Fibroblast of lung (primary cell): ENCODE measurements at regions not wholly inside any gene's neighbourhood (a gene's known extent, or its start where the extent isn't known, plus 50 kb on each side); places are given as distances from the start of the nearest gene placed in this dataset.
A peak's percentile ranks its signal among the peaks of the same experiment; 100 is the strongest.

Experiments
- DNase-seq, 2 donors: peaks; one replicate each; pipeline versions ENCODE4 v3.0.0 to v3.0.0-alpha.2; 2010; ENCODE audit warnings: low read depth in 2 of 2
- H2AFZ ChIP-seq: 2 replicates; pipeline ENCODE4 v1.5.1; 2012; ENCODE audit warnings: low read length, control low read depth, inconsistent platforms
- H3K27ac ChIP-seq: 2 replicates; pipeline ENCODE4 v1.5.1; 2011; ENCODE audit warnings: low read length, control low read depth; ENCODE audit not compliant: insufficient read depth
- H3K27me3 ChIP-seq: 2 replicates; pipeline ENCODE4 v1.5.1; 2011; ENCODE audit warnings: mild to moderate bottlenecking, low read length; ENCODE audit not compliant: control insufficient read depth, insufficient read depth
- H3K36me3 ChIP-seq: 2 replicates; pipeline ENCODE4 v1.5.1; 2011; ENCODE audit warnings: low read length; ENCODE audit not compliant: control insufficient read depth, insufficient read depth
- H3K4me1 ChIP-seq: 2 replicates; pipeline ENCODE4 v1.5.1; 2011; ENCODE audit warnings: low read length; ENCODE audit not compliant: control insufficient read depth, insufficient read depth; ENCODE audit errors: extremely low read depth
- H3K4me2 ChIP-seq: 2 replicates; pipeline ENCODE4 v1.5.1; 2011; ENCODE audit warnings: low read length, control low read depth; ENCODE audit not compliant: insufficient read depth; ENCODE audit errors: extremely low read depth
- H3K4me3 ChIP-seq, 4 experiments: fragments of 200-600 bp in 1 of 4; sonication (generic) in 1 of 4; replicated peaks in 1 of 4; 2 replicates each; pipeline ENCODE4 v1.5.1; 2011 to 2016; ENCODE audit warnings: low read length in 4 of 4, low read depth in 3 of 4, mild to moderate bottlenecking in 3 of 4, control low read depth in 2 of 4, inconsistent platforms in 1 of 4, mixed read lengths in 1 of 4; ENCODE audit not compliant: insufficient read depth in 1 of 4; ENCODE audit errors: control extremely low read depth in 1 of 4
- H3K79me2 ChIP-seq: 2 replicates; pipeline ENCODE4 v1.5.1; 2012; ENCODE audit warnings: mild to moderate bottlenecking, low read length, inconsistent platforms; ENCODE audit not compliant: control insufficient read depth, insufficient read depth
- H3K9ac ChIP-seq: 2 replicates; pipeline ENCODE4 v1.5.1; 2011; ENCODE audit warnings: mild to moderate bottlenecking, low read length, control low read depth; ENCODE audit not compliant: insufficient read depth
- H3K9me3 ChIP-seq: 2 replicates; pipeline ENCODE4 v1.5.1; 2012; ENCODE audit warnings: low read depth, low read length; ENCODE audit not compliant: control insufficient read depth, insufficient read depth
- H4K20me1 ChIP-seq: 2 replicates; pipeline ENCODE4 v1.5.1; 2011; ENCODE audit warnings: low read length; ENCODE audit not compliant: control insufficient read depth, insufficient read depth; ENCODE audit errors: extremely low read depth
- CTCF ChIP-seq, 2 donors: IDR thresholded peaks in 1 of 2; conservative IDR thresholded peaks in 1 of 2; 1 replicate in 1 of 2; 2 replicates in 1 of 2; pipeline ENCODE4 v1.5.1; 2011 to 2012; ENCODE audit warnings: low read length in 2 of 2, control low read depth in 1 of 2, inconsistent platforms in 1 of 2, low read depth in 1 of 2, mild to moderate bottlenecking in 1 of 2
- EZH2 ChIP-seq: IDR thresholded peaks from 2 replicates; pipeline ENCODE4 v1.5.1; 2012; ENCODE audit warnings: low read length, control low read depth, mild to moderate bottlenecking; ENCODE audit errors: missing control alignments

- Histone ChIP-seq H3K27ac (no peak overlapping the region), H3K27me3 (no peaks in the 10 kb centered on the region), H3K9me3 (no peaks in the 10 kb centered on the region), H3K9ac (no peak overlapping the region), H3K79me2 (no peaks in the 10 kb centered on the region), H2AFZ (no peak overlapping the region), H4K20me1 (no peaks in the 10 kb centered on the region), H3K4me2 (no peak overlapping the region), H3K4me1 (no peaks in the 10 kb centered on the region), H3K4me3 (no peak overlapping the region), H3K36me3 (no peaks in the 10 kb centered on the region)
- no peak for DNase-seq
- TF ChIP-seq CTCF (conservative IDR thresholded peaks at IDR 0.05 in 1 of 2, IDR thresholded peaks at IDR 0.05 in 1 of 2; ENCODE audit: low read depth in 1 of 2, low read length in 2 of 2), result no peak
- no peak for TF ChIP-seq EZH2
These were observed 51.9 kb downstream of the CEBPB start for GRCh38 chr20:50242548-50242862.

GRCh38 chr20:50242863-50243609 lies 52.4 kb downstream of the CEBPB start:
- Histone ChIP-seq H3K4me1 (no peaks in the 10 kb centered on the region), H3K9ac (no peak overlapping the region), H3K27ac (no peak overlapping the region), H2AFZ (no peak overlapping the region), H4K20me1 (no peaks in the 10 kb centered on the region), H3K27me3 (no peaks in the 10 kb centered on the region), H3K36me3 (no peaks in the 10 kb centered on the region), H3K9me3 (no peaks in the 10 kb centered on the region), H3K4me3 (no peak overlapping the region), H3K4me2 (no peak overlapping the region), H3K79me2 (no peaks in the 10 kb centered on the region)
- TF ChIP-seq EZH2, result no peak
- no peak for TF ChIP-seq CTCF (conservative IDR thresholded peaks at IDR 0.05 in 1 of 2, IDR thresholded peaks at IDR 0.05 in 1 of 2; ENCODE audit: low read depth in 1 of 2, low read length in 2 of 2)
- DNase-seq, result peak in 1 of 2 donors; percentile 80

- Histone ChIP-seq H3K27ac (no peak overlapping the region), H4K20me1 (no peaks in the 10 kb centered on the region), H3K9me3 (no peaks in the 10 kb centered on the region), H3K4me3 (no peak overlapping the region), H3K36me3 (no peaks in the 10 kb centered on the region), H3K9ac (no peak overlapping the region), H3K4me1 (no peaks in the 10 kb centered on the region), H2AFZ (no peak overlapping the region), H3K79me2 (no peaks in the 10 kb centered on the region), H3K27me3 (no peaks in the 10 kb centered on the region), H3K4me2 (no peak overlapping the region)
- DNase-seq, result no peak
- TF ChIP-seq EZH2 (no peak), CTCF (conservative IDR thresholded peaks at IDR 0.05 in 1 of 2, IDR thresholded peaks at IDR 0.05 in 1 of 2; ENCODE audit: low read depth in 1 of 2, low read length in 2 of 2) (no peak)
These were observed 53.2 kb downstream of the CEBPB start for GRCh38 chr20:50243610-50244351.
